NCI-H1436 (cell line): ENCODE measurements at regions not wholly inside any gene's neighbourhood (a gene's known extent, or its start where the extent isn't known, plus 50 kb on each side); places are given as distances from the start of the nearest gene placed in this dataset.

Experiments used
- DNase-seq: peaks from one replicate; lab custom pipeline; 2025; lab: John Stamatoyannopoulos, UW

GRCh38 chr2:236798491-236798890 lies 228.9 kb downstream of the ACKR3 start:
- DNase-seq = no peak

- no peak for DNase-seq
These were observed 229.9 kb downstream of the ACKR3 start for GRCh38 chr2:236799391-236800026.

DNA sequence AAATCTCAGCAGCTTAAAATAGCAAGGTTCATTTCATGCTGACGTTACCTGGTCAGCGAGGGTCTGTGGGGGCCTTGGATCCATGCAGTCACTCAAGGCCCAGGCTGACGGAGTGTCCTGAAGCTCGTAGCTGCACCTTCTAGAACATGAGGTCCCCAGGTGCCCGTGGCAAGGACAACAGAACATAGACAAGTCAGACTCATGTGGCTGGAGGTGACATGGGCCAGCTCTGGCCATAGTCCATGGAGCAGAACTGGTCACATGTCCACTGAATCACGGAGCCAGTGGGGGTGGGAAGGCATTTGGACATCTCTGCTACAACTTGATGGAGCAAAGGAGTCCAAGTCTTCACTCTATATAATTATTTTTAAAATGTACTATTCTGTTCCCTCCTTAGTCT lies 233.2 kb downstream of the ACKR3 start:
- no peak for DNase-seq

GRCh38 chr2:236803621-236804020 lies 234.0 kb downstream of the ACKR3 start:
- no peak for DNase-seq

GRCh38 chr2:236805800-236806531 lies 236.3 kb downstream of the ACKR3 start:
- no peak for DNase-seq

- DNase-seq = no peak
These were observed 240.1 kb downstream of the ACKR3 start for GRCh38 chr2:236809716-236810115.

DNA sequence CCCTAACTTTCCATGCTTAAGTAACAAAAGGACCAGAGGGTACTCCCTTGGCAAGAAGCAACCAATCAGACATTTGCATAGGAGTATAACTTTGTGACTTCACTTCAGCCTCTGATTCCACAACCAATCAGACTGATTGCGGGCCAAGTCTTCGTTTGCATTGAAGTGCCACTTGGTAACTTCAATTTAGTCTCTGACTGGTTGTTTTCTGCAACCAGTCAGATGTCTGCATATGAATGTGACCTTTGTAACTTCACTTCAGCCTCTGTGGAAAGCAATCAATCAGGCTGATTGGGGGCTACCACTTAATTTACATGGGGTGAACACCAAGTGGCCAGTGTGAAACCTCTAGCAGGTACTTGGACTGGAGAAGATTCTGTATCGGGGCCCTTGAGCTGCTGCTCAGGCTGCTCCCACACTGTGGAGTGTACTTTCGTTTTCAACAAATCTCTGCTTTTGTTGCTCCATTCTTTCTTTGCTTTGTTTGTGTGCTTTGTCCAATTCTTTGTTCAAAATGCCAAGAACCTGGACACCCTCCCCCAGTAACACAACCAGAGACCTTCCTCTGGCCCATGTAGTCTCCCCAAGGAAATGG lies 241.5 kb downstream of the ACKR3 start:
- no peak for DNase-seq

GRCh38 chr2:236813766-236814165 lies 244.1 kb downstream of the ACKR3 start:
- DNase-seq = no peak

GRCh38 chr2:236814593-236814992 lies 245.0 kb downstream of the ACKR3 start:
- no peak for DNase-seq

GRCh38 chr2:236815746-236816145 lies 246.1 kb downstream of the ACKR3 start:
- DNase-seq = no peak

DNA sequence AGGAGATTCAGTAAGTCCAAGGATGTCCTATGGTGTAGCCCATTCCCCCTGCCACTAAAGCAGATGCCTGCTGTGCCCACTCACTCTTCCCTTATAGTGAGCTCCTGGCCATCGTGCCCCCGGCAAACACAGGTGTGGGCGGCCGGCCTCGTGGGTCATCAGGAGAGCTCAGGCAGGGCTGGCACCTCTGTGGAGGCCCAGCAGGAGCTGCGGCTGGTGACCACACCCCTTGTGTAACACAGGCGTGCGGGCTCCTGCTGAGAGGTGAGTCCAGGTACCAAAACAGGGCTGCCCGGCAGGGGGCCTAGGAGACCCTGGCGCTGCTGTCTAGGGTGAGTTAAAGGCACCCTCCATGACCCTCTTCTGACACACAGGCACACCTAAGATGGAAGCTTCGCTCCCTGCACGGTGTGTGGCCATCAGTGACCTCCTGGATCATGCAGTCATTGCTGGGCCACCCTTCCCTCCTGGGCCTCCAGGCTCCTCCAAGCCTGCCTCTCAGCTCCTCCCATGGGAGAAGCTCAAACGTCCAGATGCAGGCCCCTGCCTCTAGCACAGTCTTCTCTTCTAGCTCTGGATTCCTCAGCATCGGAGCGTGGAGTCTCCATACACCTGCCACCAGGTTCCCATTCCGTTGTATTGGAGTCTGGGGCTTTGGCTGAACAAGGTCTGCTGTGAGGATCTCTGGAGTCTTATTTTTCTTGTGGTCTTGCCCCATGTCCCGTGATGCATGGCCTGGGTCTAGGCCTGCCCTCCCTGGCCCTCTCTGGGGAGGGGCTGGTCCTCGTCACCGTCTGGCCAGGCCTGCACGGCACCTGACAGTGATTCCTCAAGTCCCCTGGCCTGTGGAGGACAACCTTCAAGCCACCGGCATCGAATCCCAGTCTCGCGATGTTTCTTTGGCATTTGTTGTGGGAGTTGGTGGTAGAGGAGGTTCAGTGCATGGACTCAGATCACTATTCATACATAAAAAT lies 246.9 kb downstream of the ACKR3 start:
- DNase-seq = no peak

- no peak for DNase-seq
These were observed 248.8 kb downstream of the ACKR3 start for GRCh38 chr2:236818281-236819045.

DNA sequence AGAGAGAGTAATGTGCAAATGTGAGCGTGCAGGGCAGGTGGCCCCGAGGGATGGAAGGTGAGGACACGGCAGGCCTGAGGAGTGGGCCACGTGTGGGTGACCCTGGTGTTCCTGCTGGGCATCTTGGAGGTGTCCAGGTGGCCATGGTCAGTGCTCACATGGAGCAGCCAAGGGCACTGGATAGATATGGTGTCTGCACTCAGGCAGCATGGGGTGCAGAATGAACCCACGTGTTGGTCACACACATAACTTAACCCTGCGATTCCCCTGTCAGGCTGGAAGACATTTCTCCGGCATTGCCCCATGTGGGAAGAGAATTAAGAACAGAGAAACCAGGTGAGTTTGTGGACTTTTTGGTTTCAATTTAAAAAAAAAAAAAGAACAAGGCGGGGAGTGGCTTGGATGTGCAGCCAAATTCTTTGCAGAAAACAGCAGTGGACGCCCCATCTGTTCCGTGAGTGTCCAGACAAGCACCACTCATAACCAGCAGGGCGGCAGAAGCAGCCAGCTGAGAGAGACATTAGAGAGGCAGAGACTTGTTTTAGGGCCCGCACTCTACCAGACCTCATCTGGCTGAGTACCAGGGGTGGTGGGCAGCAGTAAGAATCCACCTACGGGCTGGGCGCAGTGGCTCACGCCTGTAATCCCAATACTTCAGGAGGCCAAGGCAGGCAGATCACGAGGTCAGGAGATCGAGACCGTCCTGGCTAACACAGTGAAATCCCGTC lies 249.8 kb downstream of the ACKR3 start:
- DNase-seq = no peak

DNA sequence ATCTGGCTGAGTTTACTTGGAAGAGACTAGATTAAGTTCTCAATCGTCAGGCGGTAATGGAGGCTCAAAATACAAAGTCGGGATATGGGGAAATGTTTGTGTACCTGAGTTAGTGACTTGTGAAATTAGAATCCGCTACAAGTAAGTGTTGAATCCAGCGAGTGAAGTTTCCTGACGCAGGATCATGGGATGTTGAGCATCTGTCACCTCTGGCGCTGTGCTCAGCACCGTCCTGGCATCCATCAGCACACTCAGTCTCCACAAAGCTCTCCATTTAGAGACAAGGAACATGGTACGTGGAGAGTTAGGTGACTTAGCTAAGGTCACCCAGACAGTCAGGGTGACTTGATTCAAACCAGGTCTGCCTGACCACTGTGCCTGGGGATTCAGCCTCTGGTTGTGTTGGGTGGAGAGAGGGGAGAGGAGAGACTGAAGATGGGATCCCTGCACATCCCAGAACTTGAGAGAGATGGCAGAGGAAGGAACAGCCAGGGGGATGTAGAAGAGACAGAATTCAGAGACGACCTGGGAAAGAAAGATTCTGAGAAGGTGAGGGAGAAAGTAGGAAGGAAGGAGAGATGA lies 251.2 kb downstream of the ACKR3 start:
- no peak for DNase-seq

GRCh38 chr2:236823041-236823629 lies 253.5 kb downstream of the ACKR3 start:
- no peak for DNase-seq

- DNase-seq = no peak
These were observed 254.3 kb downstream of the ACKR3 start for GRCh38 chr2:236823963-236824362.

DNA sequence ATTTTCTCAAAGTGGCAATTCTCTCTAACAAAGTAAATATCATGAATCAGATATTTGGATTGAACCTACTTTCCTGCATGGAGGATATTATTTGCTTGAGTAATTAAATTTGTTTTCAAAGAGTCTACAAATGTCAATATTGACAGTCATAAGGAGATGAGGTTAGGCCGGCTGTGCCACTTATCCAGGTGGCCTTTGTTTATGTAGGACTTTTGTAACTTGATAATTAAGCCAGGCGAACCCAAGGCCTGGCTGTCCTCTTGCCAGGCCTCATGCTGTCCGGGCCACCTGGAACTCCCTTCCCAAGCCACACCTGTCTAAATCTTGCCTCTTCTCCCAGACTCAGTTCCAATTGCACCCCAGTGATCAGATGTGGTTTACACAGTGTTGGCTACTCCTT lies 255.2 kb downstream of the ACKR3 start:
- DNase-seq = peak; percentile 8

DNA sequence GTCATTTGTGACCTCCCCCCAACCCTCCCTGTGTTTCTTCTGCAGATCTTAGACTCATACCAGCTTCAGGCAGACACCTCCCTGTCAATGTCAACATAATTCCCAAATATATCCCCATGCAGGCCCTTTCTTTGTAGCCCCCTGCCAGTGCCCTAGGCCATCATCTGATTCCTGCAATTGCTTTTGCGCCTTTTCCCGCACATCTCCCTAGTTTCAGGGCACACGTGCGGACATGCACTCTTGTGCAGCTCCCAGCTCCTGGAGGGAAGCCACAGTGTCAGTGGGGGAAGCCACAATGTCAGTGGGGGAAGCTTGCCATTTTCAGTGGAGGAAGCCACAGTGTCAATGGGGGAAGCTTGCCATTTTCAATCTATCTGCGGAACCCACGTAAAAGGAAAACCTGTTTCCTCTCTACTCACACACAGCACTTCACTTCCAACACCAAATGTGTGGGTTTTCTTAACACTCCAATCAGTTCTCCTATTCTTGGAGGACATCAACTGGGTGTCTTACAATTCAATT lies 256.4 kb downstream of the ACKR3 start:
- no peak for DNase-seq

DNA sequence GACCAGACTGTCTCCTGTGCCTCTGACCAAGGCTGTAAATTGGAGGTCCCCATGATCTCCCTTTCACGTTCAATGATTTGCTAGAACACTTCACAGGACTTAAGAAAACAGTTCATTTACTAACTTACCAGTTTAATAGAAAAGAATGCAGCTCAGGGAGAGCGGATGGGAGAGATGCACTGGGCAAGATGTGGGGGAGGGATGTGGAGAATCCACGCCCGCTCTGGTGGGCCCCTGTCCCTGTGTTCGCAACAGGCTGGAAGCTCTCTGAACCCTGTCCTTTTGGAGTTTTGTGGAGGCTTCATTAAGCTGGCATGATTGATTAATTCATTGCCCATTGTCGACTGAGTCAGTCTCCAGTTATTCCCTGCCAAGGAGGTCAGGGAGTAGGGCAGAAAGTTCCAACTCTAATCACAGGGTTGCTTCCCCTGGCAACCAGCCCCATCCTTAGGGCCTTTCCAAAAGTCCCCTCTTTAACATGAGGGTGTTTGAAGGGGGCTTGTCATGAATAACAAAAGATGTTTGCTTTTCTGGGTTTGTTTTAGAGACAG lies 257.1 kb downstream of the ACKR3 start:
- no peak for DNase-seq
